ENCODE measurements at regions not wholly inside any gene's neighbourhood (a gene's known extent, or its start where the extent isn't known, plus 50 kb on each side); places are given as distances from the start of the nearest gene placed in this dataset.

DNA sequence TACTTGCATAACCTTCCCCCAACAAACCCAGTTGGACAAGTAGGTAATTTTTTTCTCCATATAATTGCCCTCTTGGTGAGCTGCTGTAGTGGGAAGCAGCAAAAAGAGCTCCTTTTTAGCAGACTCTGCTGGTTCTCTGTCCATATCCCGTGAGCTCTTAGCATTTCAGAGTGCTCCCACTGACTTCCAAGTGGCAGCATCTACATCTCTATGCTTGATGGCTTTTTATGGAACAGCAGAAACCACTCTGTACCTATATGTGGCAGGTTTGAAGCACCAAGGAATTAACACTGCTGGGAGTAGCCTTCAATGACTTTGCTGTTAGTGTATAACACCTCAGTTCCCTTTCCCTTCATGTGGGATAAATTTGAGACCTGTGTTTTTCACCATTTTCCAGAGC, 168.4 kb upstream of the NHS start:
- H3K27ac ChIP-seq (ENCODE audit: low read depth, low read length), result no peak overlapping the region
- Mint-ChIP-seq H3K4me1 (no peaks in the 10 kb centered on the region), H3K27ac (no peak overlapping the region), H3K27me3 (peaks cover 0 to 3% of the 10 kb centered on the region in 2 donors), H3K4me3 (no peak overlapping the region), H3K9me3 (peaks cover 0 to under 1% (median 0%) of the 10 kb centered on the region in 5 donors), H3K36me3 (no peaks in the 10 kb centered on the region)
- no peaks in the 10 kb centered on the region for H3K27me3 ChIP-seq (ENCODE audit: insufficient read depth, low read length, poor library complexity, severe bottlenecking)
- ChIA-PET CTCF (no interaction called here), POLR2A (no interaction called here)
- H3K9me3 ChIP-seq (ENCODE audit: low read length), result no peaks in the 10 kb centered on the region
- H3K36me3 ChIP-seq (ENCODE audit: insufficient read depth, low read length), result no peaks in the 10 kb centered on the region
- H3K4me1 ChIP-seq (ENCODE audit: insufficient read depth, low read length), result no peaks in the 10 kb centered on the region
- DNase-seq, result no peak
- no peak overlapping the region for H3K4me3 ChIP-seq (ENCODE audit: low read length)

DNA sequence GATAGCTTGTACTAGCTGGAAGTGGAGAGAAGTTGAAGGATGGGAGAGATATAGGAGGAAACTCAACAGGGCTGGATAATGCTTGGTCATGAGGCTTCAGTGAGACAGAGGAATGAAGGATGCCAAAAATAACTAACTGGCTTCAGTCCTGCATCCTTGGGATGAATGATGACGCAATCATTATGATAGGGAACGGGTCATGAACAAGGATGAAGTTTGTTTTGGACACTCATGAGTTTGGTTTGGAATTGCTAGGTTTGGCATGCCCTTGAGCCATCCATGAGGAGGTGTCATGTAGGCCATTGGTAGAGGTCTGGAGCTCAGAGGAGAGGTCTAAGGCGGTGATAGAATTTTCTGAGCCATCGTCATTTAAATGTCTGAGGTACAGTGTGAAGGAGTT, 160.0 kb upstream of the NHS start:
- POLR2A ChIA-PET, result no interaction called here
- Histone ChIP-seq H3K27me3 (ENCODE audit: insufficient read depth, low read length, poor library complexity, severe bottlenecking) (no peaks in the 10 kb centered on the region), H3K4me1 (ENCODE audit: insufficient read depth, low read length) (no peaks in the 10 kb centered on the region), H3K36me3 (ENCODE audit: insufficient read depth, low read length) (no peaks in the 10 kb centered on the region), H3K27ac (ENCODE audit: low read depth, low read length) (no peak overlapping the region), H3K9me3 (ENCODE audit: low read length) (no peaks in the 10 kb centered on the region), H3K4me3 (ENCODE audit: low read length) (no peak overlapping the region)
- no peak overlapping the region for H3K4me3 Mint-ChIP-seq
- CTCF ChIA-PET, result no interaction called here
- H3K27me3 Mint-ChIP-seq, result peaks cover 6% of the 10 kb centered on the region in 2 donors
- peaks cover 0 to 6% (median 0%) of the 10 kb centered on the region in 5 donors for H3K9me3 Mint-ChIP-seq
- no peaks in the 10 kb centered on the region for H3K36me3 Mint-ChIP-seq
- H3K27ac Mint-ChIP-seq, result no peak overlapping the region
- no peak for DNase-seq
- H3K4me1 Mint-ChIP-seq, result no peaks in the 10 kb centered on the region

DNA sequence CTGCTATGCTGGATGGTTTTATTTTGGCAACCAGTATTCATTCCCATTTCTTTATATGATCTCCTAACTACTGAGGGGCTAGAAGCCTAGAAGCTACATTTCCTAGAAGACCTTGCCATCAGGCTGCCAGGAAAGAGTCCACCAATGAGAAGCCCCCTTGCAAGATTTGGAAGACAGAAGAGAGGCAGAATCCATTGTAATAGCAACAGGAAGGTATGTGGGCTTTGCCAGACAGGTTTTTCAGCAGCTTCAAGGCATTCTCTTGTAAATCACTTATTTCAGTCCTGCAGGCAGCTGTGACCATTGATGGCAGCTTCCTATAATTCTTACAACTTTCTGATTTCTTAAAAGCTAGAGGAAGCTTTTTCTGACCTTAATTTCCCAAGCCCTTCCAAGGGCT, 148.3 kb upstream of the NHS start:
- no peaks in the 10 kb centered on the region for H3K27me3 Mint-ChIP-seq
- no peaks in the 10 kb centered on the region for H3K4me1 ChIP-seq (ENCODE audit: insufficient read depth, low read length)
- H3K4me3 Mint-ChIP-seq, result no peak overlapping the region

DNA sequence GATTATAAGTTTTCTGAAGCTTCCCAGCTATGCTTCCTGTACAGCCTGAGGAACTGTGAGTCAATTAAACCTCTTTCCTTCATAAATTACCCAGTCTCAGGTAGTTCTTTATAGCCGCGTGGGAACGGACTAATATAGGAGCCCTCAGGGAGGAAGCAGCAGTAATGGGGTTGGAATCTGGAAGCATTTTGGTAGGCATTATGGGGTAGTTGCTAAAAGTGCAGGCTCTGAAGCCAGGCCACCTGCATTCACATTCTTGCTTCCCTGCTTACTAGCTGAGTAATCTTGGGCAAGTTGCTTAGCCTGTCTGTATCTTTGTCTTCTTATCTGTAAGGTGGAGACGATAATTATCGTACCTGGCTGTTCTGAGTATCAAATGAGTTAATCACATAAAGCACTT, 137.9 kb upstream of the NHS start:
- Mint-ChIP-seq H3K36me3 (no peaks in the 10 kb centered on the region), H3K27ac (no peak overlapping the region), H3K4me3 (no peak overlapping the region), H3K9me3 (peaks cover 0 to 2% (median 0%) of the 10 kb centered on the region in 5 donors), H3K4me1 (no peaks in the 10 kb centered on the region), H3K27me3 (peaks cover 0 to 5% of the 10 kb centered on the region in 2 donors)
- H3K4me3 ChIP-seq (ENCODE audit: low read length), result no peak overlapping the region
- no peak overlapping the region for H3K27ac ChIP-seq (ENCODE audit: low read depth, low read length)
- H3K36me3 ChIP-seq (ENCODE audit: insufficient read depth, low read length), result no peaks in the 10 kb centered on the region
- ChIA-PET CTCF (no interaction called here), POLR2A (no interaction called here)
- H3K27me3 ChIP-seq (ENCODE audit: insufficient read depth, low read length, poor library complexity, severe bottlenecking), result no peaks in the 10 kb centered on the region
- H3K4me1 ChIP-seq (ENCODE audit: insufficient read depth, low read length), result no peaks in the 10 kb centered on the region
- no peaks in the 10 kb centered on the region for H3K9me3 ChIP-seq (ENCODE audit: low read length)
- DNase-seq, result no peak

More for the DNA sequence above, 148.3 kb upstream of the NHS start:
- Histone ChIP-seq H3K4me3 (ENCODE audit: low read length) (no peak overlapping the region), H3K27me3 (ENCODE audit: insufficient read depth, low read length, poor library complexity, severe bottlenecking) (no peaks in the 10 kb centered on the region), H3K9me3 (ENCODE audit: low read length) (no peaks in the 10 kb centered on the region), H3K36me3 (ENCODE audit: insufficient read depth, low read length) (no peaks in the 10 kb centered on the region), H3K27ac (ENCODE audit: low read depth, low read length) (no peak overlapping the region)
- Mint-ChIP-seq H3K4me1 (no peaks in the 10 kb centered on the region), H3K27ac (no peak overlapping the region), H3K36me3 (no peaks in the 10 kb centered on the region), H3K9me3 (no peaks in the 10 kb centered on the region)
- no peak for DNase-seq
- CTCF ChIA-PET, result no interaction called here
- POLR2A ChIA-PET, result no interaction called here

DNA sequence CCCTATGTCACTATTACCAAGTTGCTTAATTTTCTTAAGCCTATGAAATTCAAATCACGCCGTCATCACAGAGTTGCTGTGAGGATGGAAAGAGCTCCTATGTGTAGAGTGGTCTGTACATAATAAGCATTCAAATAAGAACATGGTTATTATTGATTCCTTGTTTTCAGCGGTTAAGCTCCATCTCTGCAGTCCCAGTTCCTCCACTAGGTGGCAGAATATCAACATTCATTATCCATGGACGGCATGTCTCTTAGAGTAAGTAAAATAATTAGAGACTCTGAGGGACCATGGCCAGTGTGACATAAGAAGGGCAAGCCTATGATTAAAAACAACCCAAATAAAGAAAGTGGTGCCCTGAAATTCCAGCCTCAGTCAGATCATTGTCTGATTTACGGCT, 132.5 kb upstream of the NHS start:
- Mint-ChIP-seq H3K4me3 (no peak overlapping the region), H3K9me3 (peaks cover 0 to 2% (median 0%) of the 10 kb centered on the region in 5 donors)

DNA sequence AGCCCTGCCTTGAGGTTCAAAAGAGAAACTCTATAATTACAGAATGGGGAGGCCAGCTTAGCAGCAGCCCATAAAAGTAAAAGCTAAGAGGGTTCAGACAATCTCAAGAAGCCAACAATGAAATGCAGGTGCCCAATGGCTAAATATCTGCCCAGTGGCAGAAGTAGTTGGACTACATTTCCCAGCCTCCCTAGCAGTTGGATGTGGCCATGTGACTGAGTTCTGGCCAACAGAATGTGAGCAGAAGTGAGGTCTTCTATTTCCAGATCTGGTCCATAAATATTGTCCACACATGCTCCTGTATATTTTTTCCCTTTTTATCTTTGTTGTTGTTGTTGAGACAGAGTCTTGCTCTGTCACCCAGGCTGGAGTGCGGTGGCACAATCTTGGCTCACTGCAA, 127.9 kb upstream of the NHS start:
- H3K4me3 ChIP-seq (ENCODE audit: low read length), result no peak overlapping the region
- CTCF ChIA-PET, result no interaction called here
- Mint-ChIP-seq H3K27ac (no peak overlapping the region), H3K9me3 (peaks cover 0 to 2% (median 0%) of the 10 kb centered on the region in 5 donors), H3K27me3 (peaks cover 0 to 8% of the 10 kb centered on the region in 2 donors), H3K4me3 (no peak overlapping the region), H3K4me1 (no peaks in the 10 kb centered on the region), H3K36me3 (no peaks in the 10 kb centered on the region)
- no peaks in the 10 kb centered on the region for H3K36me3 ChIP-seq (ENCODE audit: insufficient read depth, low read length)
- no peaks in the 10 kb centered on the region for H3K4me1 ChIP-seq (ENCODE audit: insufficient read depth, low read length)
- H3K9me3 ChIP-seq (ENCODE audit: low read length), result no peaks in the 10 kb centered on the region
- no peak overlapping the region for H3K27ac ChIP-seq (ENCODE audit: low read depth, low read length)
- no peaks in the 10 kb centered on the region for H3K27me3 ChIP-seq (ENCODE audit: insufficient read depth, low read length, poor library complexity, severe bottlenecking)
- POLR2A ChIA-PET, result no interaction called here
- DNase-seq, result no peak

More for the DNA sequence above, 132.5 kb upstream of the NHS start:
- ChIA-PET POLR2A (no interaction called here), CTCF (interaction anchor here (0.8 to 1.1 kb wide), 2 partner anchors 447 to 448 kb away, joined by 4 read pairs; no protein-coding TSS in a partner anchor)
- H3K36me3 Mint-ChIP-seq, result no peaks in the 10 kb centered on the region
- Histone ChIP-seq H3K27ac (ENCODE audit: low read depth, low read length) (no peak overlapping the region), H3K9me3 (ENCODE audit: low read length) (no peaks in the 10 kb centered on the region), H3K36me3 (ENCODE audit: insufficient read depth, low read length) (no peaks in the 10 kb centered on the region), H3K4me3 (ENCODE audit: low read length) (no peak overlapping the region), H3K27me3 (ENCODE audit: insufficient read depth, low read length, poor library complexity, severe bottlenecking) (no peaks in the 10 kb centered on the region), H3K4me1 (ENCODE audit: insufficient read depth, low read length) (no peaks in the 10 kb centered on the region)
- H3K4me1 Mint-ChIP-seq, result no peaks in the 10 kb centered on the region
- no peak overlapping the region for H3K27ac Mint-ChIP-seq
- DNase-seq, result peak in 2 of 5 donors; percentile 1 to 2
- H3K27me3 Mint-ChIP-seq, result peaks cover 0 to 4% of the 10 kb centered on the region in 2 donors

DNA sequence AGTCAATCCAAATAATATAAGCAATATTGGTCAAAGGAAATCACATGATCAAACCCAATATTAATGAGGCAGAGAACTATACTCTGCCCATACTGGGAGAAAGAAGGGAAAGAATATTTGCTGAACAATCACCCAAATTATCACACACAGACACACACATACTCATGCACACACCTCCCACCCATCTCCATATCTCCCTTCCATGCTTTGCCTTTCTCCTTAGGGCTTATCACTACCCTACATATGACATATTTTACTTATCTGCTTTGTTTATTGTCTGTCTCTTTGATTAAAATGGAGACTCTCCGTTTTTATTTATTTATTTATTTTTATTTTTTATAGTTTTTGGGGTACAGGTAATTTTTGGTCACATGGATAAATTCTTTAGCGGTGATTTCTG, 112.9 kb upstream of the NHS start:
- H3K4me1 Mint-ChIP-seq, result no peaks in the 10 kb centered on the region
- peaks cover 0 to 3% (median 0%) of the 10 kb centered on the region in 3 donors for H3K36me3 Mint-ChIP-seq
- peaks cover 0 to 13% (median 2%) of the 10 kb centered on the region in 5 donors for H3K9me3 Mint-ChIP-seq
- H3K27me3 ChIP-seq (ENCODE audit: insufficient read depth, low read length, poor library complexity, severe bottlenecking), result no peaks in the 10 kb centered on the region
- POLR2A ChIA-PET, result no interaction called here
- no peak overlapping the region for H3K4me3 Mint-ChIP-seq
- no peaks in the 10 kb centered on the region for H3K9me3 ChIP-seq (ENCODE audit: low read length)
- no peak for DNase-seq
- H3K27ac Mint-ChIP-seq, result no peak overlapping the region
- H3K36me3 ChIP-seq (ENCODE audit: insufficient read depth, low read length), result no peaks in the 10 kb centered on the region
- H3K27ac ChIP-seq (ENCODE audit: low read depth, low read length), result no peak overlapping the region
- H3K27me3 Mint-ChIP-seq, result peaks cover 0 to 1% of the 10 kb centered on the region in 2 donors
- no peaks in the 10 kb centered on the region for H3K4me1 ChIP-seq (ENCODE audit: insufficient read depth, low read length)
- H3K4me3 ChIP-seq (ENCODE audit: low read length), result no peak overlapping the region
- CTCF ChIA-PET, result no interaction called here

DNA sequence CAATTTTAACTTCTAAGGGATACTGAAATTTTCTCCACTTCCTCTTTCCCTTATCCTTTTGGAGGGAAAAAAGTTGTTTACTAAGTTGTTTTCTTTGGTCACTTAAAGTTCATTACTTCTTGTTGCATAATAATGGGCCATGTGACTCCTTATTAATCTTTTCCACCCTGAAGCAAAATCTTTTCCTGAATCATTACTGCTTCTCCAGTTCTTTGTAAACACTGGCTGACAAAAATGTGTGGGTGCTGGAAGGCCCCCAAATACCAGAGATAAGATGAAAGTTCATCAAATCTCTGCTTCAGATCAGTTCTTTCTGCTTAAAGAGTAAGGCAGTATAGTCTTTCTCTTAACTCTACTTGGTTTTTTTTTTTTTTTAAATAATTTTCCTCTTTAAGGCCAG, 108.9 kb upstream of the NHS start:
- ChIA-PET CTCF (no interaction called here), POLR2A (no interaction called here)
- Histone ChIP-seq H3K27ac (ENCODE audit: low read depth, low read length) (no peak overlapping the region), H3K4me1 (ENCODE audit: insufficient read depth, low read length) (no peaks in the 10 kb centered on the region), H3K4me3 (ENCODE audit: low read length) (no peak overlapping the region), H3K36me3 (ENCODE audit: insufficient read depth, low read length) (no peaks in the 10 kb centered on the region), H3K27me3 (ENCODE audit: insufficient read depth, low read length, poor library complexity, severe bottlenecking) (no peaks in the 10 kb centered on the region), H3K9me3 (ENCODE audit: low read length) (no peaks in the 10 kb centered on the region)
- Mint-ChIP-seq H3K4me3 (no peak overlapping the region), H3K27ac (no peak overlapping the region), H3K27me3 (peaks cover 0 to 3% of the 10 kb centered on the region in 2 donors), H3K36me3 (peaks cover 0 to 3% (median 0%) of the 10 kb centered on the region in 3 donors), H3K4me1 (no peaks in the 10 kb centered on the region), H3K9me3 (peaks cover 0 to 13% (median 4%) of the 10 kb centered on the region in 5 donors)
- DNase-seq, result no peak

DNA sequence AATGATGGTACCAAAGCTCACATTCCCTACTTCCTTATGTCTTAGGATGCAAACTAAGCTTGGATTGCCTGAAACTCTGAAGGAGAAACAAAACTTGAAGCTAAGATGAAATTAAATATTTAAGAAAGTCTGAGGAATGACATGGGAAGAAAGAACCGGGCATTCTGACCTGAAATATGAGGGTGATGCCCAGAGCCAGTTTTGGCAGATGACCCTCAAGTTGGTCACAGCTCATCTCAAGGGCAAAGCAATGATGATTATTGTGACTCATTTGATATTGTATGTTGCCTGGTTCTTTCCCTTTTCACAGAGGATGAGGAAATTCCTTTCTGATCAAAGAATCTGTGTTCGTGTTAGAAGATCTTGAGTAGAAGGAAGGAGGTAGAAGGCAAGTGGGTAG, 96.0 kb upstream of the NHS start:
- peaks cover 0 to 7% (median 0%) of the 10 kb centered on the region in 5 donors for H3K9me3 Mint-ChIP-seq
- H3K4me1 Mint-ChIP-seq, result no peaks in the 10 kb centered on the region
- no peak overlapping the region for H3K4me3 ChIP-seq (ENCODE audit: low read length)
- DNase-seq, result no peak
- H3K27me3 Mint-ChIP-seq, result peaks cover 0 to 1% of the 10 kb centered on the region in 2 donors
- no peaks in the 10 kb centered on the region for H3K4me1 ChIP-seq (ENCODE audit: insufficient read depth, low read length)
- no peaks in the 10 kb centered on the region for H3K27me3 ChIP-seq (ENCODE audit: insufficient read depth, low read length, poor library complexity, severe bottlenecking)
- H3K9me3 ChIP-seq (ENCODE audit: low read length), result no peaks in the 10 kb centered on the region
- H3K27ac Mint-ChIP-seq, result no peak overlapping the region
- H3K36me3 Mint-ChIP-seq, result no peaks in the 10 kb centered on the region
- no peak overlapping the region for H3K4me3 Mint-ChIP-seq
- ChIA-PET CTCF (no interaction called here), POLR2A (no interaction called here)
- no peaks in the 10 kb centered on the region for H3K36me3 ChIP-seq (ENCODE audit: insufficient read depth, low read length)
- H3K27ac ChIP-seq (ENCODE audit: low read depth, low read length), result no peak overlapping the region

Data from CD8-positive, alpha-beta memory T cell (primary cell).